Keratinocyte (primary cell): ENCODE measurements at regions not wholly inside any gene's neighbourhood (a gene's known extent, or its start where the extent isn't known, plus 50 kb on each side); places are given as distances from the start of the nearest gene placed in this dataset.

Experiments used
- DNase-seq: peaks from one replicate; pipeline ENCODE4 v3.0.0-alpha.2; 2011; ENCODE audit warnings: low read depth, missing footprints, low spot score
- FAIRE-seq: peaks from 2 replicates; lab custom pipeline; 2011; peaks lifted over from hg19 to GRCh38; lab: Jason Lieb, UNC
- H2AFZ ChIP-seq: 2 replicates; pipeline ENCODE4 v1.6.0; 2012; ENCODE audit warnings: low read length, control low read depth, inconsistent platforms; ENCODE audit not compliant: control insufficient read depth
- H3K27ac ChIP-seq: 2 replicates; pipeline ENCODE4 v1.5.1; 2011; ENCODE audit warnings: low read length; ENCODE audit not compliant: control insufficient read depth, insufficient read depth
- H3K27me3 ChIP-seq: 3 replicates; pipeline ENCODE4 v1.6.0; 2011; ENCODE audit warnings: low read length; ENCODE audit not compliant: control insufficient read depth, insufficient read depth; ENCODE audit errors: extremely low read depth
- H3K36me3 ChIP-seq, 2 experiments: 2 replicates in 1 of 2; 3 replicates in 1 of 2; pipeline ENCODE4 v1.5.1; 2011; ENCODE audit warnings: low read length in 2 of 2, mild to moderate bottlenecking in 1 of 2; ENCODE audit not compliant: control insufficient read depth in 2 of 2, insufficient read depth in 2 of 2; ENCODE audit errors: extremely low read depth in 1 of 2
- H3K4me1 ChIP-seq: 3 replicates; pipeline ENCODE4 v1.5.1; 2011; ENCODE audit warnings: low read length; ENCODE audit not compliant: control insufficient read depth, insufficient read depth; ENCODE audit errors: extremely low read depth
- H3K4me2 ChIP-seq: 3 replicates; pipeline ENCODE4 v1.6.0; 2011; ENCODE audit warnings: low read depth, low read length; ENCODE audit not compliant: control insufficient read depth, insufficient read depth; ENCODE audit errors: extremely low read depth
- H3K4me3 ChIP-seq, 3 experiments: fragments of 200-600 bp in 1 of 3; sonication (generic) in 1 of 3; 2 replicates in 2 of 3; 3 replicates in 1 of 3; pipeline ENCODE4 v1.5.1; 2011 to 2016; ENCODE audit warnings: low read length in 3 of 3, mild to moderate bottlenecking in 3 of 3, control low read depth in 2 of 3, inconsistent platforms in 1 of 3, low read depth in 1 of 3, mixed read lengths in 1 of 3, mixed run types in 1 of 3, moderate library complexity in 1 of 3; ENCODE audit not compliant: control insufficient read depth in 2 of 3, insufficient read depth in 2 of 3; ENCODE audit errors: extremely low read depth in 1 of 3
- H3K79me2 ChIP-seq: 2 replicates; pipeline ENCODE4 v1.6.0; 2012; ENCODE audit warnings: low read length; ENCODE audit not compliant: control insufficient read depth, insufficient read depth
- H3K9ac ChIP-seq: 3 replicates; pipeline ENCODE4 v1.6.0; 2011; ENCODE audit warnings: low read length; ENCODE audit not compliant: control insufficient read depth, insufficient read depth; ENCODE audit errors: extremely low read depth
- H3K9me1 ChIP-seq: 3 replicates; pipeline ENCODE4 v1.6.0; 2011; ENCODE audit warnings: low read length; ENCODE audit not compliant: control insufficient read depth, insufficient read depth; ENCODE audit errors: extremely low read depth
- H3K9me3 ChIP-seq: 2 replicates; pipeline ENCODE4 v1.5.1; 2012; ENCODE audit warnings: low read depth, low read length; ENCODE audit not compliant: control insufficient read depth
- H4K20me1 ChIP-seq: 3 replicates; pipeline ENCODE4 v1.6.0; 2011; ENCODE audit warnings: low read length; ENCODE audit not compliant: control insufficient read depth, insufficient read depth; ENCODE audit errors: extremely low read depth
- EZH2 ChIP-seq: IDR thresholded peaks from one replicate; pipeline ENCODE4 v1.6.1; 2012; ENCODE audit warnings: inconsistent platforms, mild to moderate bottlenecking, low read length, moderate library complexity
- dilution Hi-C: fragments of 300-500 bp; cut with MboI; formaldehyde crosslinking; loops from one replicate; pipeline ENCODE4 v1.7.0; 2020; ENCODE audit warnings: low sequenced_read_pairs; ENCODE audit not compliant: extremely low pct_ligation_motif_present
- TF ChIP-seq, protein P1 (sequence below), 3 experiments: IDR thresholded peaks in 1 of 3; conservative IDR thresholded peaks in 1 of 3; optimal IDR thresholded peaks in 1 of 3; 2 replicates in 2 of 3; 3 replicates in 1 of 3; pipeline versions ENCODE3 to v1.5.1; 2011; ENCODE audit warnings: low read length in 3 of 3, mild to moderate bottlenecking in 3 of 3, moderate library complexity in 2 of 3, control low read depth in 1 of 3, inconsistent platforms in 1 of 3; ENCODE audit not compliant: insufficient read depth in 2 of 3; ENCODE audit errors: extremely low read depth in 1 of 3

DNA sequence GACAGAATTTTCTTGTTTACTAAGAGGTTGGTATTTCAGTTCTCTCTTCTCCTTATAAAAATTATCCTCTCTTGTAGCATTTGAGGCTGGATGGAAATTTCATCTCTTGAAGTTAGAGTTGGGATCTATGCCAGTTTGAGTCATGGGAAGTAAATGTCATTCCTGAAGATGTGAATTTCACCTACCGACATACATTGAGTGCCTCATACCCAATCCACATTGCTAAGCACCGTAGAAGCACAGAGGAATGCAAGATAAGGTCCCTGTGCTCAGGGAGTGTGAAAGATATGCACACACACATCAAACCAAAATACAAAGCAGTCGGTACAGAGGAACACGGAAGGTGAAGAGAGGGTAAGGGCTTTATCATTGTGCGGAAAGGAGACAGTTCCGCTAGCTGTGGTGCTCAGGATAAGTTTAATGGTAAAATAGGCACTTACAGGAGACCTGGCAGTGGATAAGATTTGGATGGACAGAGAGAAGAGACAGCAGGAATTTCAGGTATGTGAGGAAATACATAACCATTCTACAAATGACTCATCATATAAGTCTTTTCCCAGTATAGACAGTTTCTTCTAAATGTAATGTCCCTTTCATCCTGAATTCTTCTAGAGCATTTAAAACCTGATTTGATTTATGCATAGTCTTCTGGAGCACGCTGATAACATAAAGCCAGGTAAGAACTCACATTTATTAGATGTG, 205.3 kb upstream of the ST6GAL2 start:
- Histone ChIP-seq H3K4me2 (no peak overlapping the region), H3K27me3 (no peaks in the 10 kb centered on the region), H3K27ac (no peak overlapping the region), H3K9ac (no peak overlapping the region), H2AFZ (no peak overlapping the region), H3K9me3 (no peaks in the 10 kb centered on the region), H4K20me1 (no peaks in the 10 kb centered on the region), H3K36me3 (no peaks in the 10 kb centered on the region), H3K4me1 (peaks cover 4% of the 10 kb centered on the region), H3K79me2 (no peaks in the 10 kb centered on the region), H3K4me3 (no peak overlapping the region), H3K9me1 (no peaks in the 10 kb centered on the region)
- TF ChIP-seq, protein P1, sequence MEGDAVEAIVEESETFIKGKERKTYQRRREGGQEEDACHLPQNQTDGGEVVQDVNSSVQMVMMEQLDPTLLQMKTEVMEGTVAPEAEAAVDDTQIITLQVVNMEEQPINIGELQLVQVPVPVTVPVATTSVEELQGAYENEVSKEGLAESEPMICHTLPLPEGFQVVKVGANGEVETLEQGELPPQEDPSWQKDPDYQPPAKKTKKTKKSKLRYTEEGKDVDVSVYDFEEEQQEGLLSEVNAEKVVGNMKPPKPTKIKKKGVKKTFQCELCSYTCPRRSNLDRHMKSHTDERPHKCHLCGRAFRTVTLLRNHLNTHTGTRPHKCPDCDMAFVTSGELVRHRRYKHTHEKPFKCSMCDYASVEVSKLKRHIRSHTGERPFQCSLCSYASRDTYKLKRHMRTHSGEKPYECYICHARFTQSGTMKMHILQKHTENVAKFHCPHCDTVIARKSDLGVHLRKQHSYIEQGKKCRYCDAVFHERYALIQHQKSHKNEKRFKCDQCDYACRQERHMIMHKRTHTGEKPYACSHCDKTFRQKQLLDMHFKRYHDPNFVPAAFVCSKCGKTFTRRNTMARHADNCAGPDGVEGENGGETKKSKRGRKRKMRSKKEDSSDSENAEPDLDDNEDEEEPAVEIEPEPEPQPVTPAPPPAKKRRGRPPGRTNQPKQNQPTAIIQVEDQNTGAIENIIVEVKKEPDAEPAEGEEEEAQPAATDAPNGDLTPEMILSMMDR (optimal IDR thresholded peaks at IDR 0.05 in 1 of 3, IDR thresholded peaks at IDR 0.05 in 1 of 3, conservative IDR thresholded peaks at IDR 0.05 in 1 of 3; ENCODE audit: extremely low read depth in 1 of 3, insufficient read depth in 2 of 3, low read length in 3 of 3): no peak
- no peak for DNase-seq
- FAIRE-seq: no peak
- dilution Hi-C loops: no loop called here

- H3K4me2 ChIP-seq: no peak overlapping the region
- H3K9ac ChIP-seq: no peak overlapping the region
- no peaks in the 10 kb centered on the region for H3K27me3 ChIP-seq
- H3K36me3 ChIP-seq: no peaks in the 10 kb centered on the region
- FAIRE-seq: no peak
- H2AFZ ChIP-seq: no peak overlapping the region
- DNase-seq: no peak
- H3K4me1 ChIP-seq: peaks cover 4% of the 10 kb centered on the region
- H4K20me1 ChIP-seq: no peaks in the 10 kb centered on the region
- H3K9me1 ChIP-seq: no peaks in the 10 kb centered on the region
- dilution Hi-C loops: no loop called here
- no peak overlapping the region for H3K27ac ChIP-seq
- no peak for TF ChIP-seq EZH2
- TF ChIP-seq, protein P1 (optimal IDR thresholded peaks at IDR 0.05 in 1 of 3, IDR thresholded peaks at IDR 0.05 in 1 of 3, conservative IDR thresholded peaks at IDR 0.05 in 1 of 3; ENCODE audit: extremely low read depth in 1 of 3, insufficient read depth in 2 of 3, low read length in 3 of 3): no peak
- H3K79me2 ChIP-seq: no peaks in the 10 kb centered on the region
- H3K9me3 ChIP-seq: no peaks in the 10 kb centered on the region
- no peak overlapping the region for H3K4me3 ChIP-seq
Observed at GRCh38 chr2:107093426-107093957, 207.5 kb upstream of the ST6GAL2 start.
